ENCODE measurements at regions not wholly inside any gene's neighbourhood (a gene's known extent, or its start where the extent isn't known, plus 50 kb on each side); places are given as distances from the start of the nearest gene placed in this dataset.

GRCh38 chr7:50960621-50961310 lies 178.1 kb upstream of the GRB10 start:
- no peak for TF ChIP-seq POLR2A (IDR thresholded peaks at IDR 0.05)
- TF ChIP-seq, protein P1, sequence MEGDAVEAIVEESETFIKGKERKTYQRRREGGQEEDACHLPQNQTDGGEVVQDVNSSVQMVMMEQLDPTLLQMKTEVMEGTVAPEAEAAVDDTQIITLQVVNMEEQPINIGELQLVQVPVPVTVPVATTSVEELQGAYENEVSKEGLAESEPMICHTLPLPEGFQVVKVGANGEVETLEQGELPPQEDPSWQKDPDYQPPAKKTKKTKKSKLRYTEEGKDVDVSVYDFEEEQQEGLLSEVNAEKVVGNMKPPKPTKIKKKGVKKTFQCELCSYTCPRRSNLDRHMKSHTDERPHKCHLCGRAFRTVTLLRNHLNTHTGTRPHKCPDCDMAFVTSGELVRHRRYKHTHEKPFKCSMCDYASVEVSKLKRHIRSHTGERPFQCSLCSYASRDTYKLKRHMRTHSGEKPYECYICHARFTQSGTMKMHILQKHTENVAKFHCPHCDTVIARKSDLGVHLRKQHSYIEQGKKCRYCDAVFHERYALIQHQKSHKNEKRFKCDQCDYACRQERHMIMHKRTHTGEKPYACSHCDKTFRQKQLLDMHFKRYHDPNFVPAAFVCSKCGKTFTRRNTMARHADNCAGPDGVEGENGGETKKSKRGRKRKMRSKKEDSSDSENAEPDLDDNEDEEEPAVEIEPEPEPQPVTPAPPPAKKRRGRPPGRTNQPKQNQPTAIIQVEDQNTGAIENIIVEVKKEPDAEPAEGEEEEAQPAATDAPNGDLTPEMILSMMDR (IDR thresholded peaks at IDR 0.05), result no peak
